NB4 (cell line): ENCODE measurements at regions not wholly inside any gene's neighbourhood (a gene's known extent, or its start where the extent isn't known, plus 50 kb on each side); places are given as distances from the start of the nearest gene placed in this dataset.

Experiments
- DNase-seq: peaks from one replicate; pipeline ENCODE4 v3.0.0; 2010; ENCODE audit warnings: low read depth
- H3K4me3 ChIP-seq: one replicate; pipeline ENCODE4 v1.5.1; 2011; ENCODE audit warnings: mild to moderate bottlenecking, low read depth, low read length, moderate library complexity
- MYC ChIP-seq: IDR thresholded peaks from 2 replicates; pipeline ENCODE4 v1.6.1; 2011; ENCODE audit warnings: low read depth, low read length
- POLR2A ChIP-seq: IDR thresholded peaks from 2 replicates; pipeline ENCODE4 v1.6.1; 2011; ENCODE audit warnings: mild to moderate bottlenecking; ENCODE audit not compliant: insufficient read length; ENCODE audit errors: extremely low read depth
- TF ChIP-seq, protein P1 (sequence below): IDR thresholded peaks from 2 replicates; pipeline ENCODE4 v1.6.1; 2011; ENCODE audit warnings: low read depth, low read length
- TF ChIP-seq, protein P2 (sequence below): IDR thresholded peaks from one replicate; pipeline ENCODE4 v1.5.1; 2012; ENCODE audit warnings: low read depth, low read length

DNA sequence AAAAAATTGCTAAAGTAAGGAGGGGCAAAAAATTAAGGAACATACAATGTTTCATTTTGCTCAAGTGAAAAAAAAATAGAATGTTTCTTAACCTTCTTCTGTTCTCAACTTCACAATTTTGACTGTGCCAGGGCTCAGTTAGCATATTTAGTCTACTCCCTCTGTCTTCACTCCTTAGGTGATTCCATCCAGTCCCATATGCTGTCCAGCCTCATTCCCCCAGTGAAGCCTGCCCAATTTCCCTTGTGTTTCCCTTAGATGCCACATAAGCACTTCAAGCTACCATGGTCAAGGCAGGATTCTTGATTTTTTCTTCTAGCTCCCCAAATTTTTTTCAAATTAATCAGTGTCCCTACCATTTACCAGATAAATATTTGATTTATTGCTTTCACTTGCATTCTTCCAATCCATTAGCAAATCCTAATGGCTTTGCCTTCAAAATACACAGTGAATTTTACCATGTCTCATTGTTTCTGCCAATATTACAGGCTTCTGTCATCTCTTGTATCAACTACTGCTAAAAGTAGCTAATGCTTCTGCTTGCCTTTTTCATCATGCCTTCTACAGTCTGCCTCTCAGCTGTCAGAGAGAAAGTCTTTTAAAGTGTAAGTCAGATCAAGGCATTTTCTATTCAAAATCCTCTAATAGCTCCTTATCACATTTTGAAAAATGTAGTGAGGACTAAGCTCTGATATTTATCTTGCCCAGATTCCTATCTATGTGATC, 166.8 kb downstream of the MACC1 start:
- H3K4me3 ChIP-seq: no peak overlapping the region
- TF ChIP-seq, protein P1, sequence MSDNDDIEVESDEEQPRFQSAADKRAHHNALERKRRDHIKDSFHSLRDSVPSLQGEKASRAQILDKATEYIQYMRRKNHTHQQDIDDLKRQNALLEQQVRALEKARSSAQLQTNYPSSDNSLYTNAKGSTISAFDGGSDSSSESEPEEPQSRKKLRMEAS: no peak
- TF ChIP-seq POLR2A: no peak
- TF ChIP-seq, protein P2, sequence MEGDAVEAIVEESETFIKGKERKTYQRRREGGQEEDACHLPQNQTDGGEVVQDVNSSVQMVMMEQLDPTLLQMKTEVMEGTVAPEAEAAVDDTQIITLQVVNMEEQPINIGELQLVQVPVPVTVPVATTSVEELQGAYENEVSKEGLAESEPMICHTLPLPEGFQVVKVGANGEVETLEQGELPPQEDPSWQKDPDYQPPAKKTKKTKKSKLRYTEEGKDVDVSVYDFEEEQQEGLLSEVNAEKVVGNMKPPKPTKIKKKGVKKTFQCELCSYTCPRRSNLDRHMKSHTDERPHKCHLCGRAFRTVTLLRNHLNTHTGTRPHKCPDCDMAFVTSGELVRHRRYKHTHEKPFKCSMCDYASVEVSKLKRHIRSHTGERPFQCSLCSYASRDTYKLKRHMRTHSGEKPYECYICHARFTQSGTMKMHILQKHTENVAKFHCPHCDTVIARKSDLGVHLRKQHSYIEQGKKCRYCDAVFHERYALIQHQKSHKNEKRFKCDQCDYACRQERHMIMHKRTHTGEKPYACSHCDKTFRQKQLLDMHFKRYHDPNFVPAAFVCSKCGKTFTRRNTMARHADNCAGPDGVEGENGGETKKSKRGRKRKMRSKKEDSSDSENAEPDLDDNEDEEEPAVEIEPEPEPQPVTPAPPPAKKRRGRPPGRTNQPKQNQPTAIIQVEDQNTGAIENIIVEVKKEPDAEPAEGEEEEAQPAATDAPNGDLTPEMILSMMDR: no peak
- TF ChIP-seq MYC: no peak
- no peak for DNase-seq

DNA sequence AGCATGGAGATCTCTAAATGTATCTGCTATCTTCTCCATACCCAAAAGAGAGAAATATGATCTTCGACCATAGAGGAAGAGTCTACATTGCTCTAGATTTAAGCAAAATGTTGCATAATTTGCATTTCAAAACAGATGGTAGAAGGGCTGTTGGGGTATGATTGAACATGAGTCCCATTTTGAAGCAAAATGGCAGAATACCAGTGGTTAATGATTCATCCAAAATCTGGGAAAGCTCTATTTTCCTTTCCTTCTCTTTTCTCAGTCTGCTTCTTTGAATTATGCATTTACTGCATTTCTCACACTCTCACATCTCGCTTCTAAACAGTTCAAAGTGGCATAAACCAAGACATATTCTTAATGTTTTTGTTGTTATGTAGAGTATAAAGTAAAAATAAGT, 178.5 kb downstream of the MACC1 start:
- no peak for DNase-seq
- no peak overlapping the region for H3K4me3 ChIP-seq
- TF ChIP-seq, protein P2: no peak
- TF ChIP-seq, protein P1: no peak

DNA sequence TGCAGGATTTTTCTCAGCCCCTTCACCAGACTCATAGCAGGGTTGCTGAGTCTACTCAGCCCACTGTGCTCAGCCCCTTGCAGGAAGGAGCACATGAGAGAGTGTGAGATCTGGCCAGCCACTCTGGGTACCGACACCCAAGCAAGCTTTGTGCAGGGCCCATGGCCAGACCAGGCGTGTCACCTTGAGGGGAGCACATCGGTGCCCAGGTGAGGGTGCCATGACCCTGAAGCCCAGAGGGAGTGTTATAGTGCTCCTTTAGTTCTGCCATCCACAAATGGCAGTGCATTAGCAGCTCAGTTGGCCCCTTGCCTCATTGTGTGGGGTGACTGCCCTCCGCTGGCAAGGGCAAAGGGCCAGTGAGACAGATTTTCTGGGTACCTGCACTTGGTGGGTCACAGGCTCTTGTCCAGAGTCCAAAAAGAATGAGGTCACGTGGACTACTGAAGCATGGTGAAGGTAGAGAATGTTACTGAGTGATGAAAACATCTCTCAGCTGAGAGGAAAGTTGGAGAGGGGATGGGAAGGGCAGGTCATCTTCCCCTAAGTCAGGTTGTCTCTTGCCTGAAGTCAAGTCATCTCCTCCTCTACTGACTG, 181.8 kb downstream of the MACC1 start:
- no peak for DNase-seq
- TF ChIP-seq, protein P2: no peak
- TF ChIP-seq POLR2A: no peak
- TF ChIP-seq, protein P1: no peak
- no peak for TF ChIP-seq MYC

DNA sequence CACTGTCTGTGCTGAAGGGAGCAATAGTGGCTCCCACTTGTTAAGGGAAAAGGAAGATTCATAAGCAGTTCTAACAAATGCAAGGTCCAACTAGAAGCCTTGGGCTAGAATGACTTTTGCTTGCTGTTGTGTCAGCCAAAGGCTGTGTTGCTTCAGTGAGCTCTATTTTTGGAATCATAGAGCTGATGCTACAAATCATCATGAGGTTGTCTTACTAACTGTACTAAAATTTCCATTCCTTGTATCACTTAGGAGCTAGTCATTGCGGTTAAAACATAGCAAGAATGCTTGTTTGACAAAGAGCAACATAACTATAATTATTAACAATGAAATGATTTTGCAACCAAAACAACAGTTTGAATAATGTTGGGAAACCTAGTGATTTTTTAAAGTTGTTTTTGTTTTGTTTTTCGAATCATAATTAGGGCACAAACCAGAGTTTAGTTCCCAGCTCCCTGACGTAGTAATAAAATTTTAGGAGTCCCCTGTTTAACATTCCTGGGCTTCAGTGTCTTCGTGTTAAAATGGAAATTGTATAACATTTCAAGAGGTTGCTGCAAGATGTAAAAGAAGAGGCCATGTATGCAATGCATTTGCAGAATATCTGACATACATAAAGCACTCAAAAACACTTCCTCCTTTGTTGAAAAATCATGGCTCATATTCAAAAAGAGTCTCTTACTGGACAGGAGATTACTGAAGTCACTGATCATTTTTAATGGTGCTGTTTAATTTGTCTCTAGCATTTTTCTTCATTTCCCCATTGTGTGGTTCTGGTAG, 183.4 kb downstream of the MACC1 start:
- no peak overlapping the region for H3K4me3 ChIP-seq
- TF ChIP-seq MYC: no peak
- TF ChIP-seq, protein P1: no peak
- no peak for TF ChIP-seq POLR2A
- TF ChIP-seq, protein P2: no peak
- DNase-seq: no peak

More for the DNA sequence above, 181.8 kb downstream of the MACC1 start:
- H3K4me3 ChIP-seq: no peak overlapping the region

DNA sequence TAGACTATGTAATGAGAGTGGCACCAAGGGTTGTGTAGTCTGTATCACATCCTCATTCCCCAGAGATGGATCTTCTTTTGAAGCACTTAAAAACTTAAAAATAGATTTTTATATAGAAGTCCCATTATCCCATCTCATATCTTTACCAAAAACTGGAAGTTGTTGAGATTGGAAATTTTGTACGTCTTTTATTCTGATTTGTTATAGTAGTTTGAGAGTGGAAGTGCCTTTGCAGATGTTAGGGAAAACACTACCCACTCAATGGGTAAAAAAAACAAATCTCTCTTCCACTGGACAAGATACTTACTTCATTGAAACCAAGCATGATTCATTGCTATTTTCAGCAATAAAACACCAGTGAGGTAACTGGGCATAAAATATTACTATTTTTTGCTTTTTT, 184.4 kb downstream of the MACC1 start:
- DNase-seq: no peak
- TF ChIP-seq MYC (no peak), POLR2A (no peak)
- TF ChIP-seq, protein P2: no peak
- TF ChIP-seq, protein P1: no peak
- H3K4me3 ChIP-seq: no peak overlapping the region
